T-helper 1 cell treated with Interleukin-12 subunit alpha and Interleukin-12 subunit beta and Interleukin-4 antibody, amounts not matched to agents 30 μg/mL and 1 μg/mL, for 36 hours (primary cell): ENCODE measurements at regions not wholly inside any gene's neighbourhood (a gene's known extent, or its start where the extent isn't known, plus 50 kb on each side); places are given as distances from the start of the nearest gene placed in this dataset.

Experiments used
- H3K27ac Mint-ChIP-seq: one replicate; pipeline ENCODE4 v1.8.0; 2021; ENCODE audit warnings: mild to moderate bottlenecking, mixed read lengths
- H3K27me3 Mint-ChIP-seq: one replicate; pipeline ENCODE4 v1.8.0; 2021; ENCODE audit warnings: low read depth, mixed read lengths
- H3K36me3 Mint-ChIP-seq: one replicate; pipeline ENCODE4 v1.8.0; 2021; ENCODE audit warnings: low read depth, mixed read lengths
- H3K4me1 Mint-ChIP-seq: one replicate; pipeline ENCODE4 v1.8.0; 2021; ENCODE audit warnings: low read depth, mixed read lengths
- H3K4me3 Mint-ChIP-seq: one replicate; pipeline ENCODE4 v1.8.0; 2021; ENCODE audit warnings: mild to moderate bottlenecking, moderate library complexity, mixed read lengths
- H3K9me3 Mint-ChIP-seq: one replicate; pipeline ENCODE4 v1.8.0; 2021; ENCODE audit warnings: mixed read lengths

DNA sequence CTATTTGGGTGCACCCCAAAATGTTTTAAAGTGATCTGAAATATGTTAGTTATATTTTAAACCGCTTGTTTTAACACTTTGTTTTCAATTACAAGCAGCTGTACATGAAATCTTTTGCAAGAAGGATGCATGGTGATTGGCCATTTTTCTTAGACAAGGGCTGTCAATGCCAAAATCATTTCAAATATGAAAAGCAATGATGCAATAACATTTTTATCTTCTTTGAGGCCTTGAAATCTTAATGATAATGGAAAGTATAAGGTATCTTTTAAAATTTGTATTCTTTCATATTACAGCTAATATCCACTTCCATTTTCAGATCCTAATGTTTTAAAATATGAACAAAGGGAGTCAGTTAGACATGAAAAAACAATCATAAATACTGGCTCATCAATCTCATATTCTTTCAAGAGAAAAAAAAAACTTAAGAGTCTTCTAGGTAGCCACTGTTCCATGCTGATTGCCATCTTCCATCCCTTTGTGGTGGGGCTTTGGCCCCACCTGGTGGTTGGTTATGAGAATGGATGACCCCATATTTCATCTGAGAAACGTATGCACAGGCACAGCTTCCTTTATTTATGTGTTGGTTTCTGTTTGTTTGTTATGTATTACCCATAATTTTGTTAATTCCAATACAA is 330.3 kb upstream of the MIR17HG start:
- Mint-ChIP-seq H3K4me1 (no peaks in the 10 kb centered on the region), H3K27me3 (no peaks in the 10 kb centered on the region), H3K36me3 (no peaks in the 10 kb centered on the region), H3K9me3 (no peaks in the 10 kb centered on the region), H3K4me3 (no peak overlapping the region), H3K27ac (no peak overlapping the region)

DNA sequence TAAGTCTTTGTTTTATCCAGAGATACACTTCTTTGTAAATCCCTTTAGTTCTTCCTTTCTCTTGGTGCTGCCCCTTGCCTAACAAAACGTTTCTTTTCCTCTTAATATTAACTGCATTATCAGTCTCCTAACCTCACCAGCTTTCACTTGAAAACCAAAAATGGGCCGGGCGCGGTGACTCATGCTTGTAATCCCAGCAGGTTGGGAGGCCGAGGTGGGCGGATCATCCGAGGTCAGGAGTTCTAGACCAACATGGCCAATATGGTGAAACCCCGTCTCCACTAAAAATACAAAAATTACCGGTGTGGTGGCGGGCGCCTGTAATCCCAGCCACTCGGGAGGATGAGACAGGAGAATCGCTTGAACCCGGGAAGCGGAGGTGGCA is 329.8 kb upstream of the MIR17HG start:
- no peaks in the 10 kb centered on the region for H3K27me3 Mint-ChIP-seq

DNA sequence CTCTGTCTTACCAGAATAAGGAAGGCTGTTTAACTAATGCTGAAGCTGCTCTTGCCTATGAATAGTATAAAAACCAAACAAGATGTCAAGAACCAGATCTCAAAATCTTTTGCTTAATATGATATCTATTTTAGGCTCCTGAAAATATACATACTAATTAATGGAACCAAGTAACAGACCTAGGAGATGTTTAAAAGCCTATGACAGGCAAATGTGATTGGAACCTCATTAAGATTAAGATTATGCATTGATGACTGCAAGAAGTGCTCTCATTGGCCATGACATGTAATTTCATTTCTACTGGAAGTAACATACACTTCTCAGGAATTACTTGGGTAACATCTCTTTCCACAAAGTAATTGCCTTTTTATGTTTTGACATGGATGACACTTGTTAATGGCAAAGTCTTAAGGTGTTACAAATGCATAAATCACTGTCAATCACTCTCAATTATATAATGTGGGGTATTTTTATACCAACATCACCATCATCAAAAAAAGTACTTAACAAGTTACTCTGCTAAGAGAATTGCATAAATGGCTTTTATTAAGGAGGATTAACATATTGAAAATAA is 326.9 kb upstream of the MIR17HG start:
- Mint-ChIP-seq H3K4me1 (no peaks in the 10 kb centered on the region), H3K36me3 (no peaks in the 10 kb centered on the region), H3K9me3 (no peaks in the 10 kb centered on the region), H3K27ac (no peak overlapping the region), H3K4me3 (no peak overlapping the region), H3K27me3 (no peaks in the 10 kb centered on the region)

More for the DNA sequence above, 329.8 kb upstream of the MIR17HG start:
- Mint-ChIP-seq H3K4me1 (no peaks in the 10 kb centered on the region), H3K36me3 (no peaks in the 10 kb centered on the region), H3K4me3 (no peak overlapping the region), H3K9me3 (no peaks in the 10 kb centered on the region), H3K27ac (no peak overlapping the region)

DNA sequence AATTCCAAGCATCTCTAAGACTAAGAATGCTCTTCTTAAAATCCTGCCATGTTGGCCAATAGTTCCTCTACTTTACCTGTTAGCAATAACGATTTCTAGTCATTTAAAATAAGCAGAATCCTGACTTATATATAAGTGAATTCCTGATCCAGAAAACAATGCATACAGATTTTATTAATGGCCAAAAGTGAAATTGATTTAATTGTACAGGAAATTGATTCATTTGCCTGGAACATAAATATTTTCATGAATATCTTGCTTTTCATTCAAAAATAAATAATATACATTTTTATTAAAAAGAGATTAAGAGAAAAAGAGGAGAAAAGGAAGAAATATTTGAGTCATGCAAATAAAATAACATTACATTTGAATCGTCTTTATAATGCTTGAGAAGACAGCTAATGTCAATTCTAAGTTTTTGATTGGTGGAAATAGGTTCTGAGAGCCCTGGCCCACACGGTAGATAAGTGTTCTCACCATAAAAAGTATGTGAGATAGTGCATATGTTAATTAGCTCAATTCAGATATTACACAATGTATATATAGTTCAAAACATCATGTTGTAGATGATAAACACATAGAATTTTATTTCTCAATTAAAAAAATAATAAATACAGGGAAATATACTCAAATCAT is 323.2 kb upstream of the MIR17HG start:
- Mint-ChIP-seq H3K27ac (no peak overlapping the region), H3K27me3 (no peaks in the 10 kb centered on the region), H3K4me3 (no peak overlapping the region)

DNA sequence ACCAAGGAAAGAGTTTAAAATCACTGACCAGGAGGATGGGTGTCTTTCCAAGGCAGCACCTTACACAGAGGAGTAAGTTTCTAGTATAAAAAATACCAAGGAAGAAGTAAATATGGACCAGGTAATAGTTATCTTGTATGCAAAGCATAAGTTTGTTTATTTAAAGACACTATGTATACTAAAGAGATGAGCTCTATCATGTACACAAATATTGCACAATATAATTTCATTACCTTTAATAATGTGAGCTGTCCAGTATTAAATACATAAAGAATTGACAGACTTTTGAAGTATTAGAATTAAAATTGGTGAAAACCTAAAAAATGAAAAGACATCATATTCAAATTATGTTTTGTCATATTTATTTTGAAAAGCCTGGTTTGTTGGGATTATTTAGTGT is 322.0 kb upstream of the MIR17HG start:
- no peaks in the 10 kb centered on the region for H3K9me3 Mint-ChIP-seq
- H3K4me1 Mint-ChIP-seq = no peaks in the 10 kb centered on the region
- no peaks in the 10 kb centered on the region for H3K36me3 Mint-ChIP-seq
- no peak overlapping the region for H3K4me3 Mint-ChIP-seq
- no peak overlapping the region for H3K27ac Mint-ChIP-seq
- no peaks in the 10 kb centered on the region for H3K27me3 Mint-ChIP-seq

More for the DNA sequence above, 323.2 kb upstream of the MIR17HG start:
- no peaks in the 10 kb centered on the region for H3K36me3 Mint-ChIP-seq
- H3K9me3 Mint-ChIP-seq = no peaks in the 10 kb centered on the region
- H3K4me1 Mint-ChIP-seq = no peaks in the 10 kb centered on the region

DNA sequence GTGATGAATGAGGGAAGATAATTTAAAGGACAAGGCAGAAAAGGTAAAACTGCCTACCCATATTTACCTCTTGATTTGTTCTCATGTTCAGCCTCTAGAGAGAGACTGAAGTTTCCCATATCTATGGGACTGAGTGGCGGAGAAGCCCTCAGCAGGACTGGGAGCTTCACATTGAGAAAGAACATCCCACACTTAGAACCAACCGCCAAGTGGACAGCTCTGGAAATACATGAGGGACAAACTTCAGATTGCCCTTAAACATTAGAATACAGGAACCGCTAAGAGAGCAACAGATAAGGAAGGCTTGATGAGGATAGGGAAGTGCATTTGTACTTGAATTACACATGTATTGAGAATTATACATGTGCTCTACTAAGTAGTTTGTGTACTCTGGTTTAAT is 316.0 kb upstream of the MIR17HG start:
- Mint-ChIP-seq H3K4me3 (no peak overlapping the region), H3K9me3 (no peaks in the 10 kb centered on the region), H3K4me1 (no peaks in the 10 kb centered on the region), H3K27me3 (no peaks in the 10 kb centered on the region), H3K36me3 (no peaks in the 10 kb centered on the region), H3K27ac (no peak overlapping the region)

DNA sequence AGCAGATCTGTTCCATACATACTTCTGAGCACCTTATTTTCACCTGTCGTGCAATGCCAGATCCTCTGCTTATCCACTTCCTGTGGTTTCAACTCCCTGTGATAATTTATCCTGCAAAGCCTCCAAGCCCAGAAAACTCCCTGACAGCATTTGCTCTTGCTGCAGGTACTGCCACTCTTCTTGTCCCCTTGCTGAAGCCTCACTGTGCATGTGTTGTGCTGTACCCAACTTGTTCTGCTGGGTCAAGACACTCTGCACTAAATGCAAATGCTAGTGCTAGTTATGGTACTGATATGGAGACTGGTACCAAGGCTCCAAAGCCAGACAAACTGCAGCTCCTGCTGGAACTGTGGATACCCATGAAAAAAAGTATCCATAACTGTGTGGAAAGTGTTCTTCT is 315.4 kb upstream of the MIR17HG start:
- Mint-ChIP-seq H3K27me3 (no peaks in the 10 kb centered on the region), H3K4me1 (no peaks in the 10 kb centered on the region), H3K4me3 (no peak overlapping the region), H3K9me3 (no peaks in the 10 kb centered on the region), H3K36me3 (no peaks in the 10 kb centered on the region), H3K27ac (no peak overlapping the region)

DNA sequence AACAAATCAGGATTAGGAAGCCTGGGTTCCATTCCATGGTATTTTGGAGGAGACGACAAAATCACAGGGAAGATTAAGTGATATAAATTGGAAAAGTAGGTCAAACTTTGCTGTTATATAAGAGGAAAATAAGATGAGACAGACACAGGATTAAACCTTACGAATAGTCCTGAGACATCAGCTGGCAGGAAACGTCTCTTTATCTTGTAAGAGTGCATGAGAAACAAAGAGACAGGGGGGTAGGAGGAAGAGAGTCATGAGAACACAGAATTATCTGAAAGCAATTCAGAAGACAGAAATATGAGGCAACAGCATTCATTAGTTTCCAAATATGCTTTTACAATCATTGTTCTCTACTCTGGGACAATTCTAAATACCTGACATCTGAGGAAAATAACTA is 310.6 kb upstream of the MIR17HG start:
- no peaks in the 10 kb centered on the region for H3K27me3 Mint-ChIP-seq

DNA sequence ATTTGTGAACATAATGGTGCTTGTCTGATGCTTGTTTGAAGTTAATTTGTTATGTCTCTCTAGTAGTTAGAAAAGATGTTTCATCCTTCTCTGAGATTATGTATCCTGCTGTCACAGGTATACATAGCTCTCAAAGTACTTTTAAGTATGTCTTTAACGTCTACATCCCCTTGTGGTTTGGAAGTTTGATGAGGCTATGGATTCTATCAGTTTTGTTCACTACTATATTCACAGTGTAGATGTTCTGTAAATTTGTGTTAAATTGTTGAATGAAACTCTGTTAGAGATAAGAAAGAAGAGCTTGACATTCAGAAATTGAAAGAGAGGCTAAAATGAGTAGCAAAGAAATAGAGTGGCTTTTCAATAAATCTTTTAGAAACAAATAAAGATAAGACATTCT is 304.6 kb upstream of the MIR17HG start:
- no peaks in the 10 kb centered on the region for H3K9me3 Mint-ChIP-seq
- H3K27ac Mint-ChIP-seq = no peak overlapping the region
- no peak overlapping the region for H3K4me3 Mint-ChIP-seq
- no peaks in the 10 kb centered on the region for H3K36me3 Mint-ChIP-seq
- H3K4me1 Mint-ChIP-seq = no peaks in the 10 kb centered on the region
- no peaks in the 10 kb centered on the region for H3K27me3 Mint-ChIP-seq

More for the DNA sequence above, 310.6 kb upstream of the MIR17HG start:
- no peaks in the 10 kb centered on the region for H3K36me3 Mint-ChIP-seq
- H3K4me1 Mint-ChIP-seq = no peaks in the 10 kb centered on the region
- H3K4me3 Mint-ChIP-seq = no peak overlapping the region
- no peaks in the 10 kb centered on the region for H3K9me3 Mint-ChIP-seq
- no peak overlapping the region for H3K27ac Mint-ChIP-seq

DNA sequence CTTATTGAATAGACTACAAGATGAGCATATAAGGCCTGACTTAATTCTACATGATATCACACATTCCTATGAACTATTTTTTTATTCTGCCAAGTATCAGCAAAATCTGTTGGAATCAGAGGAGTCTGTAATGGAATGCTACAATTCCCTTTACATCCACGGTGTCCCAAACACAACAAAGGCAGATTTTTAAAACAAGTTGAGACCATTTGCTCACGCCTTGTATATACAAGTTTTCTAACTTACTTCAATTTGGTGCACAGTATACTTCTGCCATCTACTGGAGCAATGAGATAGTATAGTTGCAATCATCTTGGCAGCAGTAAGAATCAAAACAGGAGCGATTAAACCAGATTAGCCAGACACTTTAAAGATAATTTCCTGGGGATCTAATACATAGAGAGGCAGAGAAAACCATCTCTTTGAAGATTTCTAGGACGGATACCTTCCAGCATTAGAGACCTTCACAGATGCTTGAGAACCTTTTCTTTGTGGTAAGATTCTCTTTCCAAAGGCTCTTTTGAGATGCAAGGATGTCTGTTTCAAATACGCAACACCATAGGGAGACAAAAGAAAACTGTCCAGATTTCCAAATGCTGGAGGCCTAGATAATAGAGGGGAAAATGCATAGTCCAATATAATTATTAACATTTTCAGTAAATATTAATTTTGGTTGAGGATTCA is 302.0 kb upstream of the MIR17HG start:
- no peak overlapping the region for H3K4me3 Mint-ChIP-seq
- H3K4me1 Mint-ChIP-seq = no peaks in the 10 kb centered on the region
- H3K9me3 Mint-ChIP-seq = peaks cover 4% of the 10 kb centered on the region
- no peaks in the 10 kb centered on the region for H3K36me3 Mint-ChIP-seq
- no peak overlapping the region for H3K27ac Mint-ChIP-seq
- no peaks in the 10 kb centered on the region for H3K27me3 Mint-ChIP-seq

DNA sequence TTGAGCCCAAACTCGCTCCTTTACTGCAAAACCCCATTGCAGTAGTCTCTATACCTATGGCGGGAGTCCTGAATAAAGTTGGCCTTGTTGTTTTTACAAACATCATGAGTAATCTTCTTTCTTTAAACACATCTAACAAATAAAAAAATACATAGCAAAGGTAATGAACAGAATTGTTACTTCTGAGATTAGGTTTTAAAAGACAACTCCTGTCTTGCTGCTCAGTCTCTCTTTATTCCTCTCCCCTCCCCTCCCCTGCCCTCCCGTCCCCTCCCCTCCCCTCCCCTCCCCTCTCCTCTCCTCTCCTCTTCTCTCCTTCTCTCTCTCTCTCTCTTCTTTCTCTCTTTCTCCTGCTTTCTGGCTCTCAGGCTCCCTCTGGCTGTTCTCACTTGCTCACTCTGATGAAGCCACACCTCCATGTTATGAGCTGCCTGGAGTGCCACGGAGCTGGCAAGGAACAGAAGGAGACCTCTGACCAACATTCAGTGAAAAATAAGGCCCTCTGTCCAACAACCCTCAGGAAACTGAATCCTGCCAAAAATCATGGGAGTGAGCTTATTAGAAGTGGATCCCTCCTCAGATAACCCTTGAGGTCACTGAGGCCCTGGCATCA is 300.7 kb upstream of the MIR17HG start:
- Mint-ChIP-seq H3K4me1 (no peaks in the 10 kb centered on the region), H3K4me3 (no peak overlapping the region), H3K36me3 (no peaks in the 10 kb centered on the region)

DNA sequence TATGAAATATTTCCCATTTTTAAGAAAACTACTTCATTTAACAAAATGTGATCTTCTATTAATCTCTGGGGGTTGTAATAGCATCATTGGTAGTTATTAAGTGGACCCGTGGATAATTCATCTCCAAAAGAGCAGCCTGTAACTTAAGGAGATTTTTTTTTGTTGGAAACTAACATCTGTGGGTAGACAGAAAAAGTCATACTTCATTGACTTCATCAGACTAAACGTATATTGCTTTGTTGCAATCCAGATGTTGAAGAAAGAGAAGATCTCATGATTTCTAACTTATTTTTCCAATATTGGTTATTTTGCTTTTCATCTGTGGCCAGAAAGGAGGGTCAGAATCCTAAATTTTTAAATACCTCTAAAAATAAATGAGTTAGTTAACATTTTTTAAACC is 296.5 kb upstream of the MIR17HG start:
- no peak overlapping the region for H3K4me3 Mint-ChIP-seq
- no peaks in the 10 kb centered on the region for H3K36me3 Mint-ChIP-seq
- H3K9me3 Mint-ChIP-seq = peaks cover 4% of the 10 kb centered on the region
- H3K27ac Mint-ChIP-seq = no peak overlapping the region
- no peaks in the 10 kb centered on the region for H3K27me3 Mint-ChIP-seq
- H3K4me1 Mint-ChIP-seq = no peaks in the 10 kb centered on the region

More for the DNA sequence above, 300.7 kb upstream of the MIR17HG start:
- no peaks in the 10 kb centered on the region for H3K27me3 Mint-ChIP-seq
- H3K27ac Mint-ChIP-seq = no peak overlapping the region
- peaks cover 4% of the 10 kb centered on the region for H3K9me3 Mint-ChIP-seq

DNA sequence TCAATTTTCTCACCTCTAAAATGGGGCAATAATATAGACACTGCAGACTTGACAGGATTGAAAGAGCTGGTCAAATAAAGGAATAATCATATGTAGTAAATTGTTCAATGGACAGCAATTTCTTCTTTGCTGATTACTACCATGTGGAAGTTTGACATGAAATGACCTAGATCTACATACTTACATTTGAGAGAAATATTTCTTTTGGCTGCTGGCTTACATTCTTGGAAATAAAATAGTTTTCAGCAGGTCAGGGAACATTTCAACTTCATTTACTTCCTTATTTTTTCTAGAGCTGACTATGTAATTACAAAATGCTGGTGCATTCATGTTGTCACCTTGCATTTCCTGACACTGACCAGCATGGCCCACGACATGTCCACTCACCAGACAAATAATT is 294.6 kb upstream of the MIR17HG start:
- Mint-ChIP-seq H3K27me3 (no peaks in the 10 kb centered on the region), H3K27ac (no peak overlapping the region), H3K4me1 (no peaks in the 10 kb centered on the region), H3K36me3 (no peaks in the 10 kb centered on the region), H3K9me3 (peaks cover 4% of the 10 kb centered on the region), H3K4me3 (no peak overlapping the region)

DNA sequence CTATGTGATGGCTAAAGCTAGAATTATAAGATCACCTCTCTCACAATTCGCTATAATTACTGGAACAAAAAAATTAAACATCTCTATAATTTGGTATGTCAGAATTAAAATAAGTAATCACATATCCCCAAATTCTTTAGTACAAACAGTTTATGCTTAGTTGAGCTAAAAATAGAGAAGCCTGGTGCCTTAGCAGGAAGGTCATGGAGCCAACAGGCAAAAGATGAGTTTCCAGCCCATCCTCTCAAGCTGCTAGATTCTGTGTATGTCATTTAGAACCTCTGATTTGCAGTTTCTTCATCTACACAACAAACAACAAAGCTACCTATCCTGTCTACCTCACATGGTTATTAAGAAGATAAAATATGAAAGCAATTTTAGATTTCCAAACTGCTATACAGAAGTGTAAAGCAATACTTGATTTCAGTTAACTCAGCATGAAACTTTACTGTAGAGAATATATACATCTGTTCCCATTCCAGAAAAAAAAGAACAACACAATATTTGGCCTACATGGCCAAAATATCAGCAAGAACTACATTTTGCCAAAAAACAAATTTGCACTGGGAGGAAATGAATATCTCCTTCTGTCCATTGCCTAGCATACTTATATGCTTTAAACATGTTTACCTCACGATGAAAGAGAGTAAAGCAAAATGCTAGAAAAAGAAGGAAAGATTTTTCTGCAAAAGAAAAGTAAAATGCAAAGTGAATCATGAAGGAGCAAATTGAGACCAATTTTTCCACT is 294.0 kb upstream of the MIR17HG start:
- no peaks in the 10 kb centered on the region for H3K4me1 Mint-ChIP-seq
- H3K9me3 Mint-ChIP-seq = peaks cover 4% of the 10 kb centered on the region
- H3K27me3 Mint-ChIP-seq = no peaks in the 10 kb centered on the region
- no peaks in the 10 kb centered on the region for H3K36me3 Mint-ChIP-seq
- H3K27ac Mint-ChIP-seq = no peak overlapping the region
- H3K4me3 Mint-ChIP-seq = no peak overlapping the region
